ENCODE measurements at regions not wholly inside any gene's neighbourhood (a gene's known extent, or its start where the extent isn't known, plus 50 kb on each side); places are given as distances from the start of the nearest gene placed in this dataset.
A peak's percentile ranks its signal among the peaks of the same experiment; 100 is the strongest.

- H3K4me1 ChIP-seq (ENCODE audit: insufficient read depth, low read length), result peaks cover 7% of the 10 kb centered on the region
- H3K27me3 ChIP-seq (ENCODE audit: insufficient read depth, low read length), result no peaks in the 10 kb centered on the region
- FAIRE-seq (no peak), DNase-seq (ENCODE audit: low read depth) (peak; percentile 82)
- Mint-ChIP-seq H3K4me1 (ENCODE audit: low read depth, unreplicated experiment) (peaks cover 12% of the 10 kb centered on the region), H3K36me3 (ENCODE audit: low read depth, unreplicated experiment) (no peaks in the 10 kb centered on the region), H3K4me3 (ENCODE audit: unreplicated experiment) (no peak overlapping the region), H3K9me3 (ENCODE audit: unreplicated experiment) (no peaks in the 10 kb centered on the region), H3K27me3 (ENCODE audit: low read depth, unreplicated experiment) (no peaks in the 10 kb centered on the region), H3K27ac (ENCODE audit: unreplicated experiment) (no peak overlapping the region)
- TF ChIP-seq, protein P1, sequence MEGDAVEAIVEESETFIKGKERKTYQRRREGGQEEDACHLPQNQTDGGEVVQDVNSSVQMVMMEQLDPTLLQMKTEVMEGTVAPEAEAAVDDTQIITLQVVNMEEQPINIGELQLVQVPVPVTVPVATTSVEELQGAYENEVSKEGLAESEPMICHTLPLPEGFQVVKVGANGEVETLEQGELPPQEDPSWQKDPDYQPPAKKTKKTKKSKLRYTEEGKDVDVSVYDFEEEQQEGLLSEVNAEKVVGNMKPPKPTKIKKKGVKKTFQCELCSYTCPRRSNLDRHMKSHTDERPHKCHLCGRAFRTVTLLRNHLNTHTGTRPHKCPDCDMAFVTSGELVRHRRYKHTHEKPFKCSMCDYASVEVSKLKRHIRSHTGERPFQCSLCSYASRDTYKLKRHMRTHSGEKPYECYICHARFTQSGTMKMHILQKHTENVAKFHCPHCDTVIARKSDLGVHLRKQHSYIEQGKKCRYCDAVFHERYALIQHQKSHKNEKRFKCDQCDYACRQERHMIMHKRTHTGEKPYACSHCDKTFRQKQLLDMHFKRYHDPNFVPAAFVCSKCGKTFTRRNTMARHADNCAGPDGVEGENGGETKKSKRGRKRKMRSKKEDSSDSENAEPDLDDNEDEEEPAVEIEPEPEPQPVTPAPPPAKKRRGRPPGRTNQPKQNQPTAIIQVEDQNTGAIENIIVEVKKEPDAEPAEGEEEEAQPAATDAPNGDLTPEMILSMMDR (IDR thresholded peaks at IDR 0.05; ENCODE audit: insufficient read depth, low read depth, low read length), result no peak
- no peak for TF ChIP-seq EZH2 (IDR thresholded peaks at IDR 0.05; ENCODE audit: insufficient read depth, low read length)
- no peak overlapping the region for H3K27ac ChIP-seq (ENCODE audit: low read depth, low read length)
- no peak overlapping the region for H2AFZ ChIP-seq (ENCODE audit: low read depth, low read length)
- no peaks in the 10 kb centered on the region for H3K36me3 ChIP-seq (ENCODE audit: insufficient read depth, low read length)
- H3K79me2 ChIP-seq (ENCODE audit: insufficient read depth, low read length), result no peaks in the 10 kb centered on the region
- H3K4me3 ChIP-seq (ENCODE audit: insufficient read depth, low read depth, low read length), result no peak overlapping the region
- no peak overlapping the region for H3K9ac ChIP-seq (ENCODE audit: low read length)
- H3K9me3 ChIP-seq (ENCODE audit: insufficient read depth, low read depth, low read length), result no peaks in the 10 kb centered on the region
- no peak overlapping the region for H3K4me2 ChIP-seq (ENCODE audit: low read length)
- no peaks in the 10 kb centered on the region for H4K20me1 ChIP-seq (ENCODE audit: insufficient read depth, low read length)
These were observed 209.5 kb downstream of the PLOD2 start for GRCh38 chr3:145951441-145951840.

GRCh38 chr3:145952536-145952935 lies 208.4 kb downstream of the PLOD2 start:
- DNase-seq (ENCODE audit: low read depth) (peak; percentile 99), FAIRE-seq (peak; percentile 88)
- H3K9me3 ChIP-seq (ENCODE audit: insufficient read depth, low read depth, low read length), result no peaks in the 10 kb centered on the region
- TF ChIP-seq, protein P1 (IDR thresholded peaks at IDR 0.05; ENCODE audit: insufficient read depth, low read depth, low read length), result no peak
- no peak for TF ChIP-seq EZH2 (IDR thresholded peaks at IDR 0.05; ENCODE audit: insufficient read depth, low read length)
- no peak overlapping the region for H3K4me3 ChIP-seq (ENCODE audit: insufficient read depth, low read depth, low read length)
- H3K9ac ChIP-seq (ENCODE audit: low read length), result peak overlapping the region; percentile 23
- H3K4me1 ChIP-seq (ENCODE audit: insufficient read depth, low read length), result peaks cover 7% of the 10 kb centered on the region
- H3K27ac ChIP-seq (ENCODE audit: low read depth, low read length), result peak overlapping the region; percentile 82
- no peaks in the 10 kb centered on the region for H3K36me3 Mint-ChIP-seq (ENCODE audit: low read depth, unreplicated experiment)
- H3K36me3 ChIP-seq (ENCODE audit: insufficient read depth, low read length), result no peaks in the 10 kb centered on the region
- H3K9me3 Mint-ChIP-seq (ENCODE audit: unreplicated experiment), result no peaks in the 10 kb centered on the region
- H3K27ac Mint-ChIP-seq (ENCODE audit: unreplicated experiment), result peak overlapping the region; percentile 81
- H3K4me2 ChIP-seq (ENCODE audit: low read length), result peak overlapping the region; percentile 54
- no peaks in the 10 kb centered on the region for H3K27me3 ChIP-seq (ENCODE audit: insufficient read depth, low read length)
- no peak overlapping the region for H3K4me3 Mint-ChIP-seq (ENCODE audit: unreplicated experiment)
- H3K27me3 Mint-ChIP-seq (ENCODE audit: low read depth, unreplicated experiment), result no peaks in the 10 kb centered on the region
- H3K79me2 ChIP-seq (ENCODE audit: insufficient read depth, low read length), result no peaks in the 10 kb centered on the region
- H4K20me1 ChIP-seq (ENCODE audit: insufficient read depth, low read length), result no peaks in the 10 kb centered on the region
- no peak overlapping the region for H2AFZ ChIP-seq (ENCODE audit: low read depth, low read length)
- H3K4me1 Mint-ChIP-seq (ENCODE audit: low read depth, unreplicated experiment), result peaks cover 12% of the 10 kb centered on the region

DNA sequence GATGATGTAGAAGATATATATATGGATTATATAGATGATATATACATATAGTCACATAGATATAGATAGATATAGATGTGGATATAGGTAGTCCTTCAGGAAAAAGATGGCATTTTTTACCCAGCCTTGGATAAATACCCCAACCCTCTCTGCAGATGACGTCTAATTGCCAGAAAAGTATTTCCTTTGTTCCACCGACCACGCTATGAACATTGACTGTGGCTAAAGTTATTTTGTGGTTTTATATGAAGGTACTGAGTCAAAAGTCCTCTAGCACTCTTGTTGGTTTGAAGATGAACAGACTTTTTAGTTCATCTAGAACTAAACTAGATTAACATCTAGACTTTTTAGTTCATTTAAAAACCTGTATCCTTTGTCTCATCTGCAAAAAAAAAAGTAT lies 207.7 kb downstream of the PLOD2 start:
- Histone ChIP-seq H3K4me2 (ENCODE audit: low read length) (no peak overlapping the region), H3K79me2 (ENCODE audit: insufficient read depth, low read length) (no peaks in the 10 kb centered on the region)
- no peaks in the 10 kb centered on the region for H3K9me3 Mint-ChIP-seq (ENCODE audit: unreplicated experiment)

More for the DNA sequence above, 207.7 kb downstream of the PLOD2 start:
- Mint-ChIP-seq H3K27me3 (ENCODE audit: low read depth, unreplicated experiment) (no peaks in the 10 kb centered on the region), H3K4me1 (ENCODE audit: low read depth, unreplicated experiment) (peaks cover 12% of the 10 kb centered on the region), H3K4me3 (ENCODE audit: unreplicated experiment) (no peak overlapping the region), H3K27ac (ENCODE audit: unreplicated experiment) (no peak overlapping the region), H3K36me3 (ENCODE audit: low read depth, unreplicated experiment) (no peaks in the 10 kb centered on the region)
- DNase-seq (ENCODE audit: low read depth) (peak; percentile 86), FAIRE-seq (peak; percentile 29)
- no peak overlapping the region for H3K4me3 ChIP-seq (ENCODE audit: insufficient read depth, low read depth, low read length)
- H3K36me3 ChIP-seq (ENCODE audit: insufficient read depth, low read length), result no peaks in the 10 kb centered on the region
- H3K9me3 ChIP-seq (ENCODE audit: insufficient read depth, low read depth, low read length), result no peaks in the 10 kb centered on the region
- peak overlapping the region; percentile 82 for H3K27ac ChIP-seq (ENCODE audit: low read depth, low read length)
- TF ChIP-seq, protein P1 (IDR thresholded peaks at IDR 0.05; ENCODE audit: insufficient read depth, low read depth, low read length), result no peak
- peaks cover 7% of the 10 kb centered on the region for H3K4me1 ChIP-seq (ENCODE audit: insufficient read depth, low read length)
- H3K9ac ChIP-seq (ENCODE audit: low read length), result no peak overlapping the region
- H2AFZ ChIP-seq (ENCODE audit: low read depth, low read length), result no peak overlapping the region
- no peaks in the 10 kb centered on the region for H3K27me3 ChIP-seq (ENCODE audit: insufficient read depth, low read length)
- no peaks in the 10 kb centered on the region for H4K20me1 ChIP-seq (ENCODE audit: insufficient read depth, low read length)

Measured in astrocyte (in vitro differentiated cells and primary cell).